Hematopoietic multipotent progenitor cell treated with erythropoietin and hydrocortisone succinate and interleukin-3 and kit ligand, for 4 days (in vitro differentiated cells): ENCODE measurements at regions not wholly inside any gene's neighbourhood (a gene's known extent, or its start where the extent isn't known, plus 50 kb on each side); places are given as distances from the start of the nearest gene placed in this dataset.
A peak's percentile ranks its signal among the peaks of the same experiment; 100 is the strongest.
"Not testable (repeated sequence)": the region's sequence is repeated elsewhere in the genome, so short reads cannot be mapped to it uniquely, and the experiment has no call there.

Experiments
- DNase-seq: peaks from one replicate; pipeline ENCODE4 v3.0.0-alpha.2; 2015

DNA sequence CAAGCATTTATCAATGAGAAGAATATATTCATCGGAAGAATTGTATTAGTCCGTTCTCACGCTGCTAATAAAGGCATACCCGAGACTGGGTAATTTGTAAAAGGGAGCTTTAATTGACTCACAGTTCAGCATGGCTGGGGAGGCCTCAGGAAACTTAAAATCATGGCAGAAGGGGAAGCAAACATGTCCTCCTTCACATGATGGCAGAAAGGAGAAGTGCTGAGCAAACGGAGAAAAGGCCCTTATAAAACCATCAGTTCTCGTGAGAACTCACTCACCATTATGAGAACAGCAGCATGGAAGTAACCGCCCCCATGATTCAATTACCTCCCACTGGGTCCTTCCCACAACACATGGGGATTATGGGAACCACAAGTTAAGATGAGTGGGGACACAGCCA, 1688.2 kb downstream of the SPATA31A7 start:
- DNase-seq, result peak; percentile 19

DNA sequence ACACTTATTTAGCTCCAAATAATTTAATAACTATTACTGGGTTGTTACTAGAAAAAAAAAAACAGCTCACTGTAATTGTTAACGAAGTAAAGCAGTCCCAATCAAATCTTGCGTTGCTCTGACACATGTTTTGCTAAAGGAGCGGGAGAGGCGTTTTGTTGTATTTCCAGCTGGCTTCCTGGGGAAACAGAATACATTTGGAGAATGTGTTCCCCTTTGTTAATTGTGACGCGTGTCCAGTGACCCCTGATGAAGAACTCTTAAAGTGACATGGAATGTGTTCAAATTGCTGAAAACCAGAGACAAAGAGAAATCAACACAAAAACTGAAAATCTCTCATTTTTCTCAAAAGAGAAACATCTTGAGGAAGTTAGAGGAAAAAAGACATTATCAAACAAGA, 1690.6 kb downstream of the SPATA31A7 start:
- DNase-seq, result not testable (repeated sequence)

GRCh38 chr9:62880971-62881370, 1691.1 kb downstream of the SPATA31A7 start:
- DNase-seq, result not testable (repeated sequence)

DNA sequence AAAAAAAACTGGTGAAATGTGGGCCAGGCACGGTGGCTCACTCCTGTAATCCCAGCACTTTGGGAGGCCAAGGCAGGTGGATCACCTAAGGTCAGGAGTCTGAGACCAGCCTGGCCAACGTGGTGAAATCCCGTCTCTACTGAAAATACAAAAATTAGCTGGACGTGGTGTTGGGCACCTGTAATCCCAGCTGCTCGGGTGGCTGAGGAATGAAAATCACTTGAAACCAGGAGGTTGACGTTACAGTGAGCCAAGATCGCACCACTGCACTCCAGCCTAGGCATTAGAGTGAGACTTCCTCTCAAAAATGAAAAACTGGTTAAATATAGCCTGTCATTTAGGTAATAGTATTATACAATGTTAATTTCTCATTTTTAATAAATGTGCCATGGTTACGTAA, 1692.0 kb downstream of the SPATA31A7 start:
- not testable (repeated sequence) for DNase-seq

DNA sequence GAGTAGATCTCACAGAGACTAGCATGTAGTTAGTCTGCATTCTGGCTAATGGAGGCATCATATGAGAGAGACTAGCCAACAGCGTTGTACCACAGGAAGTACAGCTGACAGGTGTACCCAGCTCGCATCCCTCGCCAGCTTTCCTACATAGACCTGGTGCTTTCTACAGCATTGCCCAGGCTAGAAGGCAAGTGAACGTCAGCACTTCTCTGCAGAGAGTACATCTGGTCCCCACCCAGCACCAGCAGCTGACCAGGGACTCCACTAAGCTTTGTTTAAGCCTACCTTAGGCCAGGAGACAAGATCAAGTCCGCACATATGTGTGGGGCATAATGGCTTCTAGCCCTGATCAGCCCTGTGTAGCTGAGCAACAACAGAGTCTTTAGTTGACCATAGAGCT, 1692.9 kb downstream of the SPATA31A7 start:
- not testable (repeated sequence) for DNase-seq

GRCh38 chr9:62896692-62897091, 1706.9 kb downstream of the SPATA31A7 start:
- not testable (repeated sequence) for DNase-seq

DNA sequence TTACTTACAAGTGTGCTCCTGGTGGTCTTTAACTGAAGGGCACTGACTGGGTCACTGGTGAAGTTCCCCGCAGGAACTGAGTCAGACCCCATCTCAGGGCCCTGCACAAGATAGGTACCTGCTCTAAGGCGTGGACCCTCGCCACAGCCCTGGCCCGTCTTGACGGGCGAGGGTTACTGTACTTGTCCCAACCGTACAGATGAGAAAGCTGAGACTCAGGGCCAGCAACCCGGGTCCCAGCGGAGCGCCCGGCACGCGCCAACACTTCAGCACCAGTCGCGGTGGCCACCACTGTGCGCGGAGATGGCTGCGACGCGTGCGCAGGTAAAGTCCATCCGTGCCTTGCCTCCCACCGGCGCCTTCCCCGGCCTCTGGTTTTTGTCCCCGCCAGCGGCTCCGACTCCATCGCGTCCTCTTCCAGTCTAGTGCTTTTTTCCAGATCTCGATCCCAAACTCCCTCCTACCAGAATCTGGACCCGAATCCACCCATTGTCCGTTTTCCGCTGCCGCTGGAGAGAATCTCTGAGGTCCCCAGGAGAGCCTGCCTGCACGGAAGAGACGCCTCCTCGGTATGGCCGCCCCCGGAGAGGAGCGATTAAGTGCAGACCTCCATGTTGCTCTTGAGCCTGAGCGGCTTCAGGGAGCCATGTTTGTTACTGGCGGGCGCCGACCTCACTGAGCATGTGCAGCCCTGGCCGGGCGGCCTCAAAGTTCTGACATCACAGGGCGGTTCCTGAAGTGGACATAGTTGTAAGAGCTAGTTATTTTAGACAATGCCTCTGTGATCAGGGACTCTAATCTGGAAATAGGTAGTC, 1707.8 kb downstream of the SPATA31A7 start:
- DNase-seq, result peak; percentile 59

- DNase-seq, result not testable (repeated sequence)
These were observed 1709.8 kb downstream of the SPATA31A7 start for GRCh38 chr9:62899666-62900065.

- DNase-seq, result not testable (repeated sequence)
These were observed 1714.2 kb downstream of the SPATA31A7 start for GRCh38 chr9:62904061-62904460.

- DNase-seq, result not testable (repeated sequence)
These were observed 1715.9 kb downstream of the SPATA31A7 start for GRCh38 chr9:62905722-62906121.

DNA sequence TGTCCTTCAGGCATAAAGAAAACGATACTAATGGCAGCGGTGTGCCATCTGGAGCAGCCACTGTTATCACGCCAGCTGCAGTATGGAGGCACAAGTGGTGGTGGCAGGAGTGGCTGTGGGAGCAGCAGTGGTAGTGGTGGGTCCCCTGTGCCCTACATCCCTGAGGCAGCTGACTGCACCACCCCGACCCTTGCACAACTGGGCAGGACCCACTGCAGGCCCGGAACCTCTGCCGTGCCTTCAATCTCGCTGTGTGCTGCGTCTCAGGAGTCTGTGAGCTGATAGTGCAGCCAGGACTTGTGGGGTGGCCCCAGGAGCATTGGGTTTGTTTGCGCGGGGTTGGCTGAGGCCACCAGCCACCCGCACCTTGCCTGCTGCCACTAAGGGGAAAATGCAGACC, 1718.0 kb downstream of the SPATA31A7 start:
- not testable (repeated sequence) for DNase-seq

GRCh38 chr9:62908271-62908670, 1718.4 kb downstream of the SPATA31A7 start:
- not testable (repeated sequence) for DNase-seq

DNA sequence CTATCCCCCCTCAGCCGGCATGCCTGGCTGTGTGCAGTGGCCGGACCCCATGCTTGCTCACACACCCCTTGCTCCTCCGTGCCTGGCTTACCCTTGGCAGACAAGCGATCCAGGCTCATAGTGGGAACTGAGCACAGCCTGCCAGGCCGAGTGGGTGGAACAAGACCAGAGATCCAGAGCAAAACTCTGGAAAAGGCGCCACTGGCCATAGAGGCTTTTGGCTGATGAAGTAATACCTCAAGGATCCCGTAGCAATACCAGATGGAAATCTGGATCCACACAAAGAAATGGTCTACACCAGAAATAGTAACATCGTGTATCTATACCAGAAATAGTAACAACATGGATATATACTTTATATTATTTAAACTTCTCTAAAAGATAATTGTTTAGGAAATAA, 1719.6 kb downstream of the SPATA31A7 start:
- not testable (repeated sequence) for DNase-seq

GRCh38 chr9:62912278-62912677, 1722.4 kb downstream of the SPATA31A7 start:
- DNase-seq, result not testable (repeated sequence)

GRCh38 chr9:62915168-62915567, 1725.3 kb downstream of the SPATA31A7 start:
- not testable (repeated sequence) for DNase-seq

DNA sequence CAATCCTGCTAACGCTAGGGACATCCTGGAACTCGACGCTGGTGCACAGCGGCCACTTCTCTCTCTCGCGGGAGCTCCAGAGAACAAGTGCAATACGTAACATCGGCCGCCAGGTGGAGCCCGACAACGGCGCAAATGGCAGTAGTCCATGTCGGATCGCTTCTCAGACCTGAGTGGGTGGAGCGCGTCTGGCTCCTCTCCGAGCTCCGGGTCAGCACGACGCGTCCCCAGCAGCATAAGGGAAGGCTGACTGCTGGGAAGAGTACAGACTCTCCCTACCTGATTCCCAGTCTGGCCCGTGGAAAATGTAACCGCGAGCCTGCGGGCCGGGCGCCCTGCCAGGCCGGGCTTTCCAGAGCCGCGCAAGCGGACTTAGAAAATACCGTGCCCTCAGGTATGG, 1725.8 kb downstream of the SPATA31A7 start:
- DNase-seq, result not testable (repeated sequence)

GRCh38 chr9:62918648-62919385, 1729.0 kb downstream of the SPATA31A7 start:
- not testable (repeated sequence) for DNase-seq

DNA sequence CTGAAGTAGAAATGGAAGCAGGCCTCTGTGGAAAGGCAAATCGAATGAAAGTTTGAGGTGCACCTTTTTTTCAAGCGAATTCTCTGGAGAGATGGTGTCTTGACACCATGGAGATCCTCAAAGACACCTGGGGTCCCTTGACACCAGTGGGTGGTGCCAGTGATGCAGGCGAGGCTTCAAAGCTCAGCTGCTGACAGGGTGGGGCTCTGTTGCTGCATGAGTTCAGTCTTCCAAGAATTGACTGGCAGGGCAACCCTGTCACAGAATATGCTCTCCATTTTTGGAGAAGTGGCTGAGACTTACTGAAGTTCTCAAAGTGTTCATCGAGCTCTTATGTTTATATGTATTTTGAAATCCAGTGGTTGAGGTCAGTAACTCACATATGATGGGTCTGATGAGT, 1741.6 kb downstream of the SPATA31A7 start:
- not testable (repeated sequence) for DNase-seq

GRCh38 chr9:62952840-62953239, 1763.0 kb downstream of the SPATA31A7 start:
- not testable (repeated sequence) for DNase-seq
